HEK293 (cell line): ENCODE measurements at regions not wholly inside any gene's neighbourhood (a gene's known extent, or its start where the extent isn't known, plus 50 kb on each side); places are given as distances from the start of the nearest gene placed in this dataset.

ENCODE experiments used
- REPIN1 ChIP-seq: fragments of 450-650 bp; formaldehyde crosslinking; IDR thresholded peaks from 2 replicates; pipeline ENCODE4 v1.5.1; 2017; ENCODE audit warnings: missing biosample characterization, missing genetic modification characterization, low read depth
- TF ChIP-seq, protein P1 (sequence below): fragments of 450-650 bp; formaldehyde crosslinking; IDR thresholded peaks from 2 replicates; pipeline ENCODE4 v1.5.1; 2016; ENCODE audit warnings: missing biosample characterization, missing genetic modification characterization

DNA sequence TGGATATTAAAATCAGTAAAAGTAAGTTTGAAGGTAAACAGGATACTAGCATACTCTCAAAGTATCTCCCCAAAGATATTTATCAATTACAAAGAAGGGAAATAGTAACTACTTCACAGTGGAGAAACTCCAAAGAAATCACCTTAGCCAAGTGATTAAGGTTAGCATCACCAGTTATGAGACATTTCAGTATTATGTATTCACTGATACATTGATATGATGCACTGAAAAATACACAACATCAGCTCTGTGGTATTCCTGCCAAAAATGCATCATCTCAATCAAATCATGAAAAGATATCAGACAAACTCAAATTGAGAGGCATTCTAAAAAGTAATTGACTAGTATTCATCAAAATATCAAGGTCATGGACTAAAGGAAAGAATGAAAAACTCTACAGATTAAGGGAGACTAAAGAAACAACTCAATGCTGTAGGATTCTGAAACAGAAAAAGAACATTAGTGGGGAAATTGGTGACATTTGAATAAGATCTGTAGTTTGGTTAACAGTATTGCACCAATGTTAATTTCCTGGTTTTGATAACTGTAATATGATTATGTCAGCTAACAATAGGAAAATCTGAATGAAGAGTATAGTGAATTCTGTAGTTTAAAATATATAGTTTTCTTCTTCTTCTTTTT lies 215.4 kb downstream of the UACA start:
- no peak for TF ChIP-seq REPIN1 (tag by site-specific recombination)
- TF ChIP-seq, protein P1, sequence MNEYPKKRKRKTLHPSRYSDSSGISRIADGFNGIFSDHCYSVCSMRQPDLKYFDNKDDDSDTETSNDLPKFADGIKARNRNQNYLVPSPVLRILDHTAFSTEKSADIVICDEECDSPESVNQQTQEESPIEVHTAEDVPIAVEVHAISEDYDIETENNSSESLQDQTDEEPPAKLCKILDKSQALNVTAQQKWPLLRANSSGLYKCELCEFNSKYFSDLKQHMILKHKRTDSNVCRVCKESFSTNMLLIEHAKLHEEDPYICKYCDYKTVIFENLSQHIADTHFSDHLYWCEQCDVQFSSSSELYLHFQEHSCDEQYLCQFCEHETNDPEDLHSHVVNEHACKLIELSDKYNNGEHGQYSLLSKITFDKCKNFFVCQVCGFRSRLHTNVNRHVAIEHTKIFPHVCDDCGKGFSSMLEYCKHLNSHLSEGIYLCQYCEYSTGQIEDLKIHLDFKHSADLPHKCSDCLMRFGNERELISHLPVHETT (tag by site-specific recombination), result no peak
